Nephron (organoid): ENCODE measurements at regions not wholly inside any gene's neighbourhood (a gene's known extent, or its start where the extent isn't known, plus 50 kb on each side); places are given as distances from the start of the nearest gene placed in this dataset.

Source experiments
- H3K27ac Mint-ChIP-seq, 3 experiments: 2 replicates each; pipeline ENCODE4 v1.8.0; 2020; ENCODE audit warnings: mixed read lengths in 3 of 3, mild to moderate bottlenecking in 2 of 3, moderate library complexity in 1 of 3
- H3K27me3 Mint-ChIP-seq: 2 replicates; pipeline ENCODE4 v1.8.0; 2021; ENCODE audit warnings: low read depth, mild to moderate bottlenecking, moderate library complexity, mixed read lengths
- H3K36me3 Mint-ChIP-seq: 2 replicates; pipeline ENCODE4 v1.8.0; 2020; ENCODE audit warnings: low read depth, mixed read lengths
- H3K4me1 Mint-ChIP-seq: 2 replicates; pipeline ENCODE4 v1.8.0; 2020; ENCODE audit warnings: mixed read lengths
- H3K4me3 Mint-ChIP-seq, 3 experiments: 2 replicates each; pipeline ENCODE4 v1.8.0; 2020; ENCODE audit warnings: mild to moderate bottlenecking in 3 of 3, mixed read lengths in 3 of 3, moderate library complexity in 2 of 3
- H3K9me3 Mint-ChIP-seq: 2 replicates; pipeline ENCODE4 v1.8.0; 2020; ENCODE audit warnings: mixed read lengths
- CTCF ChIP-seq, 3 experiments: fragments of 200-600 bp; sonication (generic); IDR thresholded peaks; one replicate each; pipeline ENCODE4 v1.5.0; 2021; ENCODE audit warnings: antibody characterized with exemption in 3 of 3; ENCODE audit not compliant: unreplicated experiment in 3 of 3

- Mint-ChIP-seq H3K27ac (no peak overlapping the region), H3K4me1 (no peaks in the 10 kb centered on the region), H3K36me3 (no peaks in the 10 kb centered on the region), H3K4me3 (no peak overlapping the region), H3K9me3 (no peaks in the 10 kb centered on the region), H3K27me3 (no peaks in the 10 kb centered on the region)
- TF ChIP-seq CTCF (IDR thresholded peaks at IDR 0.05; ENCODE audit: unreplicated experiment in 3 of 3), result no peak
These were observed 1777.5 kb upstream of the PCDH7 start for GRCh38 chr4:28942631-28943030.

- no peaks in the 10 kb centered on the region for H3K9me3 Mint-ChIP-seq
- no peak for TF ChIP-seq CTCF (IDR thresholded peaks at IDR 0.05; ENCODE audit: unreplicated experiment in 3 of 3)
- no peaks in the 10 kb centered on the region for H3K4me1 Mint-ChIP-seq
- no peak overlapping the region for H3K4me3 Mint-ChIP-seq
- no peaks in the 10 kb centered on the region for H3K27me3 Mint-ChIP-seq
- H3K27ac Mint-ChIP-seq, result no peak overlapping the region
- H3K36me3 Mint-ChIP-seq, result no peaks in the 10 kb centered on the region
These were observed 1772.8 kb upstream of the PCDH7 start for GRCh38 chr4:28947374-28947773.

GRCh38 chr4:28948501-28948900 is 1771.7 kb upstream of the PCDH7 start:
- H3K9me3 Mint-ChIP-seq, result no peaks in the 10 kb centered on the region
- no peak overlapping the region for H3K27ac Mint-ChIP-seq
- no peak overlapping the region for H3K4me3 Mint-ChIP-seq
- H3K4me1 Mint-ChIP-seq, result no peaks in the 10 kb centered on the region
- no peak for TF ChIP-seq CTCF (IDR thresholded peaks at IDR 0.05; ENCODE audit: unreplicated experiment in 3 of 3)
- H3K36me3 Mint-ChIP-seq, result no peaks in the 10 kb centered on the region
- no peaks in the 10 kb centered on the region for H3K27me3 Mint-ChIP-seq

DNA sequence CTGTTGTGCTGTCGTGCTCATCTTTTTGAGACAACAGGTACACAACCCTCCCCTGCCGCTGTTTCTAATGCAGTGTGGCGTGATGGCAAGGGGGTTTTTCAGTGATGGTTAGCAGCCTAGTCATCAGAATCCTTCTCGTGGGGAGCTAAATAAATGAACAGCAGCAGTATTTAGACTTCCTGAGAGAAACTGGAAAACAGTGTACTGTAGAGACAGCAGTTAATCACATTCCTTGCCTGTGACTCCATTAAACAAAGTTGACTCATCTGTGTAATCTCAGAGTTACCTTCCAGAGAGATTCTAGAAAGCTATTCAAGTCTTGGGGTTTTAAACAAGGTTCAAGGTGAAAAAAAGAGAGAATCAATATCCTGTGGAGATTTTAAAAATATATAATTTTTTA is 1753.2 kb upstream of the PCDH7 start:
- Mint-ChIP-seq H3K27ac (no peak overlapping the region), H3K4me3 (no peak overlapping the region), H3K27me3 (no peaks in the 10 kb centered on the region), H3K9me3 (no peaks in the 10 kb centered on the region), H3K4me1 (no peaks in the 10 kb centered on the region), H3K36me3 (no peaks in the 10 kb centered on the region)
- no peak for TF ChIP-seq CTCF (IDR thresholded peaks at IDR 0.05; ENCODE audit: unreplicated experiment in 3 of 3)

DNA sequence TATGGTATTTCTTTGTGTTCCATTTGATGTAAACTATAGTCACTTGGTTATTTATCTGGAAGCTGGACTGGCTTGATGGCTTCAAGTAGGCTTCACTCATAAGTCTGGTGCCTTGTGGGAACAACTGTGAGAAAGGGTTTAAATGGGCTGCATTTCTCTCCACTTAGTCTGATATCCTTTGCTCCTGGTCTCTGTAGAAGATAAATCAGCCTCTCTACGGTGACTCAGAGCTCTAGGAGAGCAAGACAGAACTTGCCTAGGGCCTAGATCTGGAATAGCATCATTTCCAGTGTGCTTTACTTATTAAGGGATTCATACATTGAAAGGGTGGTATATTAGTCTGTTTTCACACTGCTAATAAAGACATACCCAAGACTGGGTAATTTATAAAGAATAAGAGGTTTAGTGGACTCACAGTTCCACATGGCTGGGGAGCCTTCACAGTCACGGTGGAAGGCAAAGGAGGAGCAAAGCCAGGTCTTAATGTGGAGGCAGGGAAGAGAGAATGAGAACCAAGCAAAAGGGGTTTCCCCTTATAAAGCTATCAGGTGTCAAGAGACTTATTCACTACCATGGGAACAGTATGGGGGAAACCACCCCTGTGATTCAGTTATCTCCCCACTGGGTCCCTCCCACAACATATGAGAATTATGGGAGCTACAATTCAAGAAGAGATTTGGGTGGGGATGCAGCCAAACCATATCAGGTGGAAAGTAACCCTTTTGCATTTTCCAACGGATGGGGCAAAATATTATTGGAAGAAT is 1746.4 kb upstream of the PCDH7 start:
- no peak overlapping the region for H3K27ac Mint-ChIP-seq
- TF ChIP-seq CTCF (IDR thresholded peaks at IDR 0.05; ENCODE audit: unreplicated experiment in 3 of 3), result no peak
- no peaks in the 10 kb centered on the region for H3K27me3 Mint-ChIP-seq
- H3K36me3 Mint-ChIP-seq, result no peaks in the 10 kb centered on the region
- no peaks in the 10 kb centered on the region for H3K9me3 Mint-ChIP-seq
- no peak overlapping the region for H3K4me3 Mint-ChIP-seq
- no peaks in the 10 kb centered on the region for H3K4me1 Mint-ChIP-seq

DNA sequence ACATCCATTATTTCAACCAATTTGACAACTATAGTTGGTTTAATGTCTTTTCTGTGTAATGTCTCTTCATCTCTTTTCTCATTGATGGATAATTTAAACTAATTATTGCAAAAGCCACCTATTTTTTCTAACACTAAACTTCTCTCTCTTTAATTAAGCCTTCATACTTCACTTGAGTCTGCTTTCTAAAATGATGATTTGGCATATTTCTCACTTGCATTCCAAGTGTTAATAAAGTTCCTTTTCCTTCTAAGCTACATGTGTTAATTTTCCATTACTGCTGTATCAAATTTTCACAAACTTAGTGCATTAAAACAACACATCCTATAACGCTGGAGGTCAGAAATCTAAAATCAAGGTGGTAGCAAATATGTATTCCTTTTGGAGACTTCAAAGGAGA is 1743.8 kb upstream of the PCDH7 start:
- Mint-ChIP-seq H3K4me1 (no peaks in the 10 kb centered on the region), H3K36me3 (no peaks in the 10 kb centered on the region), H3K27ac (no peak overlapping the region), H3K9me3 (no peaks in the 10 kb centered on the region), H3K4me3 (no peak overlapping the region), H3K27me3 (no peaks in the 10 kb centered on the region)
- no peak for TF ChIP-seq CTCF (IDR thresholded peaks at IDR 0.05; ENCODE audit: unreplicated experiment in 3 of 3)
